ENCODE measurements at regions not wholly inside any gene's neighbourhood (a gene's known extent, or its start where the extent isn't known, plus 50 kb on each side); places are given as distances from the start of the nearest gene placed in this dataset.
"Not testable (repeated sequence)": the region's sequence is repeated elsewhere in the genome, so short reads cannot be mapped to it uniquely, and the experiment has no call there.

- no peaks in the 10 kb centered on the region for H3K4me1 ChIP-seq (ENCODE audit: control insufficient read depth, extremely low read depth, insufficient read depth, low read length)
- no peak overlapping the region for H3K27ac ChIP-seq (ENCODE audit: control insufficient read depth, insufficient read depth, low read length)
- no peaks in the 10 kb centered on the region for H3K79me2 ChIP-seq (ENCODE audit: control insufficient read depth, insufficient read depth, low read length)
- DNase-seq (ENCODE audit: low read depth, low spot score) (no peak), FAIRE-seq (no peak)
- H3K27me3 ChIP-seq (ENCODE audit: control insufficient read depth, extremely low read depth, insufficient read depth, low read length): no peaks in the 10 kb centered on the region
- no peaks in the 10 kb centered on the region for H3K36me3 ChIP-seq (ENCODE audit: control insufficient read depth in 2 of 2, extremely low read depth in 1 of 2, insufficient read depth in 2 of 2, low read length in 2 of 2)
- no peak overlapping the region for H3K9ac ChIP-seq (ENCODE audit: control insufficient read depth, extremely low read depth, insufficient read depth, low read length)
- H3K9me1 ChIP-seq (ENCODE audit: control insufficient read depth, extremely low read depth, insufficient read depth, low read length): no peaks in the 10 kb centered on the region
- no peak overlapping the region for H3K4me2 ChIP-seq (ENCODE audit: control insufficient read depth, extremely low read depth, insufficient read depth, low read depth, low read length)
- dilution Hi-C loops (cut with MboI; ENCODE audit: extremely low pct_ligation_motif_present, low sequenced_read_pairs): no loop called here
- no peaks in the 10 kb centered on the region for H4K20me1 ChIP-seq (ENCODE audit: control insufficient read depth, extremely low read depth, insufficient read depth, low read length)
- no peak overlapping the region for H3K4me3 ChIP-seq (ENCODE audit: control insufficient read depth in 2 of 3, extremely low read depth in 1 of 3, insufficient read depth in 2 of 3, low read depth in 1 of 3, low read length in 3 of 3)
- TF ChIP-seq EZH2 (IDR thresholded peaks at IDR 0.05; ENCODE audit: low read length) (no peak), CTCF (optimal IDR thresholded peaks at IDR 0.05 in 1 of 3, IDR thresholded peaks at IDR 0.05 in 1 of 3, conservative IDR thresholded peaks at IDR 0.05 in 1 of 3; ENCODE audit: extremely low read depth in 1 of 3, insufficient read depth in 2 of 3, low read length in 3 of 3) (no peak)
- no peaks in the 10 kb centered on the region for H3K9me3 ChIP-seq (ENCODE audit: control insufficient read depth, low read depth, low read length)
- no peak overlapping the region for H2AFZ ChIP-seq (ENCODE audit: control insufficient read depth, low read length)
Measured at GRCh38 chr7:142645777-142646176, 103.5 kb upstream of the PRSS1 start.

- no peak for FAIRE-seq
- dilution Hi-C loops (cut with MboI; ENCODE audit: extremely low pct_ligation_motif_present, low sequenced_read_pairs): no loop called here
- no peak for TF ChIP-seq CTCF (optimal IDR thresholded peaks at IDR 0.05 in 1 of 3, IDR thresholded peaks at IDR 0.05 in 1 of 3, conservative IDR thresholded peaks at IDR 0.05 in 1 of 3; ENCODE audit: extremely low read depth in 1 of 3, insufficient read depth in 2 of 3, low read length in 3 of 3)
- TF ChIP-seq EZH2 (IDR thresholded peaks at IDR 0.05; ENCODE audit: low read length): no peak
Measured at GRCh38 chr7:142642316-142642715, 107.0 kb upstream of the PRSS1 start.

GRCh38 chr7:142641252-142641651, 108.0 kb upstream of the PRSS1 start:
- FAIRE-seq; H4K20me1 ChIP-seq (ENCODE audit: control insufficient read depth, extremely low read depth, insufficient read depth, low read length); H3K27me3 ChIP-seq (ENCODE audit: control insufficient read depth, extremely low read depth, insufficient read depth, low read length); H2AFZ ChIP-seq (ENCODE audit: control insufficient read depth, low read length); H3K9me1 ChIP-seq (ENCODE audit: control insufficient read depth, extremely low read depth, insufficient read depth, low read length); H3K27ac ChIP-seq (ENCODE audit: control insufficient read depth, insufficient read depth, low read length); H3K4me3 ChIP-seq (ENCODE audit: control insufficient read depth in 2 of 3, extremely low read depth in 1 of 3, insufficient read depth in 2 of 3, low read depth in 1 of 3, low read length in 3 of 3); dilution Hi-C loops (cut with MboI; ENCODE audit: extremely low pct_ligation_motif_present, low sequenced_read_pairs); H3K4me2 ChIP-seq (ENCODE audit: control insufficient read depth, extremely low read depth, insufficient read depth, low read depth, low read length); H3K9ac ChIP-seq (ENCODE audit: control insufficient read depth, extremely low read depth, insufficient read depth, low read length); H3K36me3 ChIP-seq (ENCODE audit: control insufficient read depth in 2 of 2, extremely low read depth in 1 of 2, insufficient read depth in 2 of 2, low read length in 2 of 2); H3K4me1 ChIP-seq (ENCODE audit: control insufficient read depth, extremely low read depth, insufficient read depth, low read length); H3K79me2 ChIP-seq (ENCODE audit: control insufficient read depth, insufficient read depth, low read length); H3K9me3 ChIP-seq (ENCODE audit: control insufficient read depth, low read depth, low read length); DNase-seq (ENCODE audit: low read depth, low spot score): not testable (repeated sequence)

More at GRCh38 chr7:142642316-142642715, 107.0 kb upstream of the PRSS1 start:
- H3K27me3 ChIP-seq (ENCODE audit: control insufficient read depth, extremely low read depth, insufficient read depth, low read length): no peaks in the 10 kb centered on the region
- no peak overlapping the region for H3K4me2 ChIP-seq (ENCODE audit: control insufficient read depth, extremely low read depth, insufficient read depth, low read depth, low read length)
- no peak overlapping the region for H2AFZ ChIP-seq (ENCODE audit: control insufficient read depth, low read length)
- no peak overlapping the region for H3K4me3 ChIP-seq (ENCODE audit: control insufficient read depth in 2 of 3, extremely low read depth in 1 of 3, insufficient read depth in 2 of 3, low read depth in 1 of 3, low read length in 3 of 3)
- H3K9me1 ChIP-seq (ENCODE audit: control insufficient read depth, extremely low read depth, insufficient read depth, low read length): no peaks in the 10 kb centered on the region
- no peaks in the 10 kb centered on the region for H3K36me3 ChIP-seq (ENCODE audit: control insufficient read depth in 2 of 2, extremely low read depth in 1 of 2, insufficient read depth in 2 of 2, low read length in 2 of 2)
- H3K27ac ChIP-seq (ENCODE audit: control insufficient read depth, insufficient read depth, low read length): no peak overlapping the region
- H3K79me2 ChIP-seq (ENCODE audit: control insufficient read depth, insufficient read depth, low read length): no peaks in the 10 kb centered on the region
- H3K9me3 ChIP-seq (ENCODE audit: control insufficient read depth, low read depth, low read length): no peaks in the 10 kb centered on the region
- no peaks in the 10 kb centered on the region for H4K20me1 ChIP-seq (ENCODE audit: control insufficient read depth, extremely low read depth, insufficient read depth, low read length)
- no peak overlapping the region for H3K9ac ChIP-seq (ENCODE audit: control insufficient read depth, extremely low read depth, insufficient read depth, low read length)
- no peaks in the 10 kb centered on the region for H3K4me1 ChIP-seq (ENCODE audit: control insufficient read depth, extremely low read depth, insufficient read depth, low read length)
- no peak for DNase-seq (ENCODE audit: low read depth, low spot score)
